Panc1 (cell line): ENCODE measurements at regions not wholly inside any gene's neighbourhood (a gene's known extent, or its start where the extent isn't known, plus 50 kb on each side); places are given as distances from the start of the nearest gene placed in this dataset.

Source experiments
- POLR2AphosphoS5 ChIP-seq: IDR thresholded peaks from 2 replicates; pipeline ENCODE4 v1.6.1; 2012; ENCODE audit warnings: mild to moderate bottlenecking, low read depth, low read length, moderate library complexity
- SIN3A ChIP-seq: IDR thresholded peaks from 2 replicates; pipeline ENCODE4 v1.6.1; 2012; ENCODE audit warnings: low read depth, mild to moderate bottlenecking, low read length, moderate library complexity, borderline replicate concordance; ENCODE audit not compliant: insufficient read depth
- TCF7L2 ChIP-seq: IDR thresholded peaks from 2 replicates; pipeline ENCODE4 v1.6.1; 2011; ENCODE audit warnings: mild to moderate bottlenecking, low read depth, low read length, inconsistent platforms
- TF ChIP-seq, protein P1 (sequence below), 2 experiments: IDR thresholded peaks; 2 replicates each; pipeline ENCODE4 v1.6.1; 2011 to 2012; ENCODE audit warnings: low read depth in 2 of 2, control low read depth in 1 of 2, low read length in 1 of 2, mild to moderate bottlenecking in 1 of 2, moderate library complexity in 1 of 2; ENCODE audit not compliant: insufficient read depth in 1 of 2
- TF ChIP-seq, protein P2 (sequence below): fragments of 450-650 bp; IDR thresholded peaks from 2 replicates; pipeline ENCODE4 v1.5.1; 2017; ENCODE audit warnings: mild to moderate bottlenecking

DNA sequence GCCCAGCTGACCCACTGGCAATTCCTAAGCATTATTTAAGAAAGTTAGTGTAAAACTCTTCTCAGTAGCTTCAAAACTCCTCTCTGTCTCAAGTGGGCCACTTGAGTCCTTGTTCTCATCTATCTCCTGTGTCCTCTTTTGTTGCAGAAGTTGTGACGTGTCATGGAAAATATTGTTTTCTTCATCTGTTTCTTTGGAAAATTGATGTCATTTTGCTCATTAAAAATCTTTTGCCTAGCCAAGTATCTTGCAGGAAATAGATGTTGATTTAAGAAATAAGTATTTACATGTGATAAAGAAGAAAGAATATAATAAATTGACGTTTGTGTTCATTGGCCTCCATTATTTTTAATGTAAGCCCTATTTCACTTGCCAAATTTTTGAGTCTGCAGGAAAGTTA is 1158.4 kb upstream of the SEMA6A start:
- TF ChIP-seq, protein P1, sequence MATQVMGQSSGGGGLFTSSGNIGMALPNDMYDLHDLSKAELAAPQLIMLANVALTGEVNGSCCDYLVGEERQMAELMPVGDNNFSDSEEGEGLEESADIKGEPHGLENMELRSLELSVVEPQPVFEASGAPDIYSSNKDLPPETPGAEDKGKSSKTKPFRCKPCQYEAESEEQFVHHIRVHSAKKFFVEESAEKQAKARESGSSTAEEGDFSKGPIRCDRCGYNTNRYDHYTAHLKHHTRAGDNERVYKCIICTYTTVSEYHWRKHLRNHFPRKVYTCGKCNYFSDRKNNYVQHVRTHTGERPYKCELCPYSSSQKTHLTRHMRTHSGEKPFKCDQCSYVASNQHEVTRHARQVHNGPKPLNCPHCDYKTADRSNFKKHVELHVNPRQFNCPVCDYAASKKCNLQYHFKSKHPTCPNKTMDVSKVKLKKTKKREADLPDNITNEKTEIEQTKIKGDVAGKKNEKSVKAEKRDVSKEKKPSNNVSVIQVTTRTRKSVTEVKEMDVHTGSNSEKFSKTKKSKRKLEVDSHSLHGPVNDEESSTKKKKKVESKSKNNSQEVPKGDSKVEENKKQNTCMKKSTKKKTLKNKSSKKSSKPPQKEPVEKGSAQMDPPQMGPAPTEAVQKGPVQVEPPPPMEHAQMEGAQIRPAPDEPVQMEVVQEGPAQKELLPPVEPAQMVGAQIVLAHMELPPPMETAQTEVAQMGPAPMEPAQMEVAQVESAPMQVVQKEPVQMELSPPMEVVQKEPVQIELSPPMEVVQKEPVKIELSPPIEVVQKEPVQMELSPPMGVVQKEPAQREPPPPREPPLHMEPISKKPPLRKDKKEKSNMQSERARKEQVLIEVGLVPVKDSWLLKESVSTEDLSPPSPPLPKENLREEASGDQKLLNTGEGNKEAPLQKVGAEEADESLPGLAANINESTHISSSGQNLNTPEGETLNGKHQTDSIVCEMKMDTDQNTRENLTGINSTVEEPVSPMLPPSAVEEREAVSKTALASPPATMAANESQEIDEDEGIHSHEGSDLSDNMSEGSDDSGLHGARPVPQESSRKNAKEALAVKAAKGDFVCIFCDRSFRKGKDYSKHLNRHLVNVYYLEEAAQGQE (IDR thresholded peaks at IDR 0.05; ENCODE audit: insufficient read depth in 1 of 2, low read depth in 2 of 2, low read length in 1 of 2), result no peak
- TF ChIP-seq, protein P2, sequence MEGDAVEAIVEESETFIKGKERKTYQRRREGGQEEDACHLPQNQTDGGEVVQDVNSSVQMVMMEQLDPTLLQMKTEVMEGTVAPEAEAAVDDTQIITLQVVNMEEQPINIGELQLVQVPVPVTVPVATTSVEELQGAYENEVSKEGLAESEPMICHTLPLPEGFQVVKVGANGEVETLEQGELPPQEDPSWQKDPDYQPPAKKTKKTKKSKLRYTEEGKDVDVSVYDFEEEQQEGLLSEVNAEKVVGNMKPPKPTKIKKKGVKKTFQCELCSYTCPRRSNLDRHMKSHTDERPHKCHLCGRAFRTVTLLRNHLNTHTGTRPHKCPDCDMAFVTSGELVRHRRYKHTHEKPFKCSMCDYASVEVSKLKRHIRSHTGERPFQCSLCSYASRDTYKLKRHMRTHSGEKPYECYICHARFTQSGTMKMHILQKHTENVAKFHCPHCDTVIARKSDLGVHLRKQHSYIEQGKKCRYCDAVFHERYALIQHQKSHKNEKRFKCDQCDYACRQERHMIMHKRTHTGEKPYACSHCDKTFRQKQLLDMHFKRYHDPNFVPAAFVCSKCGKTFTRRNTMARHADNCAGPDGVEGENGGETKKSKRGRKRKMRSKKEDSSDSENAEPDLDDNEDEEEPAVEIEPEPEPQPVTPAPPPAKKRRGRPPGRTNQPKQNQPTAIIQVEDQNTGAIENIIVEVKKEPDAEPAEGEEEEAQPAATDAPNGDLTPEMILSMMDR, result no peak
- no peak for TF ChIP-seq TCF7L2
- no peak for TF ChIP-seq POLR2AphosphoS5
- TF ChIP-seq SIN3A, result no peak
